Gastrocnemius medialis (tissue), 4 donors: ENCODE measurements at regions not wholly inside any gene's neighbourhood (a gene's known extent, or its start where the extent isn't known, plus 50 kb on each side); places are given as distances from the start of the nearest gene placed in this dataset.

Experiments used
- POLR2A ChIP-seq, 2 donors: fragments of 450-650 bp; IDR thresholded peaks; one replicate each; pipeline ENCODE4 v1.6.1; 2017; ENCODE audit warnings: antibody characterized with exemption in 2 of 2, mild to moderate bottlenecking in 2 of 2, moderate library complexity in 2 of 2
- TF ChIP-seq, protein P1 (sequence below), 5 experiments: fragments of 450-650 bp in 3 of 5; fragments of 200-600 bp in 2 of 5; sonication (generic) in 2 of 5; IDR thresholded peaks in 4 of 5; conservative IDR thresholded peaks in 1 of 5; 1 replicate in 4 of 5; 2 replicates in 1 of 5; pipeline ENCODE4 v1.5.1; 2016 to 2019; ENCODE audit warnings: antibody characterized with exemption in 5 of 5, mild to moderate bottlenecking in 3 of 5, moderate library complexity in 3 of 5

DNA sequence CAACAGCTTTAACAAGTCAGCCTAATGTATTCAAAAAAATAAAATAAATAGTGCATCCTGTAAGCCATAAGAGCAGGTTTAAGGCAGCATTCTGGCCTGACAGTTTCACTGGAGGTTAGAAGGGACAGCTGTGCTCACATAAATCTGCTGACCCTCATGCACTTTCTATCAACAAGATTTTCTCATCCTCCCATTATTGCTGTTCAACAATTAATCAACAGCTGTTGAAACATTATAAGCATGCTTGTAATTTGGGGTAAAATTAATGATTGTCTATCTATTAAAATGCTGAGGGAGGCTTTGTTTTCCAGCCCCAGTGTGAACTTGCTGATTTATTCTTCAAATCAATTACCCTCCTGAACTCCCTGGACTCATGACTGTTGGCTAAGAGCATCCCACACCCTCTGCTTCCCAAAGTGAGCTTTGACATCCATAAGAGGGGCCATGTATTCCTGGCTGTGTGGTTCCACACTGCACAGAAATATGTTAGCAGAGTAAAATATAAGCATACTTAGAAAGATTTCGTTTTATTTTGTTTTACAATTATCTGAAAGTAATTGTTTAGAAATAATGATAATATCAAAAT, 492.4 kb downstream of the EFNB2 start:
- TF ChIP-seq, protein P1, sequence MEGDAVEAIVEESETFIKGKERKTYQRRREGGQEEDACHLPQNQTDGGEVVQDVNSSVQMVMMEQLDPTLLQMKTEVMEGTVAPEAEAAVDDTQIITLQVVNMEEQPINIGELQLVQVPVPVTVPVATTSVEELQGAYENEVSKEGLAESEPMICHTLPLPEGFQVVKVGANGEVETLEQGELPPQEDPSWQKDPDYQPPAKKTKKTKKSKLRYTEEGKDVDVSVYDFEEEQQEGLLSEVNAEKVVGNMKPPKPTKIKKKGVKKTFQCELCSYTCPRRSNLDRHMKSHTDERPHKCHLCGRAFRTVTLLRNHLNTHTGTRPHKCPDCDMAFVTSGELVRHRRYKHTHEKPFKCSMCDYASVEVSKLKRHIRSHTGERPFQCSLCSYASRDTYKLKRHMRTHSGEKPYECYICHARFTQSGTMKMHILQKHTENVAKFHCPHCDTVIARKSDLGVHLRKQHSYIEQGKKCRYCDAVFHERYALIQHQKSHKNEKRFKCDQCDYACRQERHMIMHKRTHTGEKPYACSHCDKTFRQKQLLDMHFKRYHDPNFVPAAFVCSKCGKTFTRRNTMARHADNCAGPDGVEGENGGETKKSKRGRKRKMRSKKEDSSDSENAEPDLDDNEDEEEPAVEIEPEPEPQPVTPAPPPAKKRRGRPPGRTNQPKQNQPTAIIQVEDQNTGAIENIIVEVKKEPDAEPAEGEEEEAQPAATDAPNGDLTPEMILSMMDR (IDR thresholded peaks at IDR 0.05 in 4 of 5, conservative IDR thresholded peaks at IDR 0.05 in 1 of 5), result no peak
- TF ChIP-seq POLR2A (IDR thresholded peaks at IDR 0.05), result no peak
